Epithelial cell of esophagus (primary cell): ENCODE measurements at regions not wholly inside any gene's neighbourhood (a gene's known extent, or its start where the extent isn't known, plus 50 kb on each side); places are given as distances from the start of the nearest gene placed in this dataset.

Source experiments
- DNase-seq: peaks from one replicate; pipeline ENCODE4 v3.0.0; 2010; ENCODE audit warnings: low read depth
- H3K4me3 ChIP-seq: 2 replicates; pipeline ENCODE4 v1.5.1; 2011; ENCODE audit warnings: mild to moderate bottlenecking, low read length, control low read depth
- TF ChIP-seq, protein P1 (sequence below): IDR thresholded peaks from 2 replicates; pipeline ENCODE4 v1.5.1; 2011; ENCODE audit warnings: low read depth, mild to moderate bottlenecking, low read length, control low read depth, inconsistent platforms; ENCODE audit not compliant: insufficient read depth; ENCODE audit errors: missing control alignments

GRCh38 chr18:4653418-4653817 lies 198.3 kb upstream of the DLGAP1 start:
- no peak for DNase-seq
- H3K4me3 ChIP-seq: no peak overlapping the region
- TF ChIP-seq, protein P1, sequence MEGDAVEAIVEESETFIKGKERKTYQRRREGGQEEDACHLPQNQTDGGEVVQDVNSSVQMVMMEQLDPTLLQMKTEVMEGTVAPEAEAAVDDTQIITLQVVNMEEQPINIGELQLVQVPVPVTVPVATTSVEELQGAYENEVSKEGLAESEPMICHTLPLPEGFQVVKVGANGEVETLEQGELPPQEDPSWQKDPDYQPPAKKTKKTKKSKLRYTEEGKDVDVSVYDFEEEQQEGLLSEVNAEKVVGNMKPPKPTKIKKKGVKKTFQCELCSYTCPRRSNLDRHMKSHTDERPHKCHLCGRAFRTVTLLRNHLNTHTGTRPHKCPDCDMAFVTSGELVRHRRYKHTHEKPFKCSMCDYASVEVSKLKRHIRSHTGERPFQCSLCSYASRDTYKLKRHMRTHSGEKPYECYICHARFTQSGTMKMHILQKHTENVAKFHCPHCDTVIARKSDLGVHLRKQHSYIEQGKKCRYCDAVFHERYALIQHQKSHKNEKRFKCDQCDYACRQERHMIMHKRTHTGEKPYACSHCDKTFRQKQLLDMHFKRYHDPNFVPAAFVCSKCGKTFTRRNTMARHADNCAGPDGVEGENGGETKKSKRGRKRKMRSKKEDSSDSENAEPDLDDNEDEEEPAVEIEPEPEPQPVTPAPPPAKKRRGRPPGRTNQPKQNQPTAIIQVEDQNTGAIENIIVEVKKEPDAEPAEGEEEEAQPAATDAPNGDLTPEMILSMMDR: no peak

GRCh38 chr18:4641771-4642368 lies 186.8 kb upstream of the DLGAP1 start:
- DNase-seq: no peak
- TF ChIP-seq, protein P1: no peak
- no peak overlapping the region for H3K4me3 ChIP-seq

- TF ChIP-seq, protein P1: no peak
- no peak overlapping the region for H3K4me3 ChIP-seq
- no peak for DNase-seq
Measured at GRCh38 chr18:4640349-4641012, 185.4 kb upstream of the DLGAP1 start.

DNA sequence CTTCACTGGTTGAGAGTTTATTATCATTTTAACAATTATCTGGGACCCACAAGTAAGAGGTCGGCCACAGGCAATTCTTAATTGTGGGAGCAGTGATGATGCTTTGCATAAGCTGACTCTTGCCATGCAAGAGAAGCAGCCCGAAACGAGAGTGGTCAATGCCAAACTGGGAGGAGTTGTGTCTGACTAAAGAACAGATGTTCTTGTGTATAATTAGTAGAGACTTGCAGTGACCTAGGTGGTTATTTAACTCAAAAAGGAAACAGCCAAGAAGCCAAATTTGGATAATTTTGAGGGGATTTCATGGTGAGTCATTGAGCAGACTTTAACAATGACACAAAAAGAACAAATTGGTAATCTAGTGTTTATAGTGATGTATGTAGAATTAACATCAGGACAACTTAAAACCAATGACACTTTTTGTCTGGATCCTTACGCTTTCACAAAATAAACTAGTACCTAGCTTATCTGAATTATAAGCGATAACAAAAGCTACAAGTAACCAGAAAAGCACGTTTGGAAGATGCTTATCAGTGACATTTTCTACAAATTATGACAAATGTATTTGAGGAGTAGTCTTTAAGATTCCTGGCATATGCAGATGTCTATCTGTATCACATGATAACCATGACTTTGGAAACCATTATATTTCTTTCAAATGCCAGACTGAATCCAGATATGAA lies 184.7 kb upstream of the DLGAP1 start:
- no peak overlapping the region for H3K4me3 ChIP-seq
- DNase-seq: no peak
- TF ChIP-seq, protein P1: no peak

DNA sequence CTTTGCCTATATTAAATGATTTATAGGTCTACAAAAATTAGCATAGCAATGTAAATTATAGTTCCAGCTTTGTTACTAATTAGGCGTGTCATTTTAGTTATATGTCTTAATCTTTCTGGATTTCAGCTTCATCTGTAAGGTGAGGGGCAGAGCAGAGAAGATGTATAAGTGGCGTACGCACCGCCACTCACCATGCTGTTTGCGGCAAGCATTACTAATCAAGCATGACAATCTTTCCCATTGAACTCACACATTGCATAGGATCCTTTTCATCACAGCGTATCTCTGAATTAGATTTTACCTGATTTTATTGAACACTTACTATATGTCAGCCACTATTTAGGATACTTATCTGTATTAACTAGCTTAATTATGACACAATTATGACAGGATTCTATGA lies 183.6 kb upstream of the DLGAP1 start:
- TF ChIP-seq, protein P1: no peak
- no peak overlapping the region for H3K4me3 ChIP-seq
- DNase-seq: no peak

GRCh38 chr18:4637876-4638275 lies 182.8 kb upstream of the DLGAP1 start:
- no peak overlapping the region for H3K4me3 ChIP-seq
- no peak for DNase-seq
- TF ChIP-seq, protein P1: no peak

- TF ChIP-seq, protein P1: no peak
- DNase-seq: no peak
- H3K4me3 ChIP-seq: no peak overlapping the region
Measured at GRCh38 chr18:4636967-4637366, 181.9 kb upstream of the DLGAP1 start.
